ACC112 (cell line): ENCODE measurements at regions not wholly inside any gene's neighbourhood (a gene's known extent, or its start where the extent isn't known, plus 50 kb on each side); places are given as distances from the start of the nearest gene placed in this dataset.

ENCODE experiments used
- H2AFZ ChIP-seq: fragments of 200-600 bp; sonication (generic); one replicate; pipeline ENCODE4 v1.6.0; 2017; ENCODE audit warnings: antibody characterized with exemption, low read length; ENCODE audit not compliant: unreplicated experiment
- H3K27ac ChIP-seq: fragments of 200-600 bp; sonication (generic); 2 replicates; pipeline ENCODE4 v1.5.1; 2014; ENCODE audit warnings: low read depth, mild to moderate bottlenecking, antibody characterized with exemption, low read length, moderate library complexity
- H3K27me3 ChIP-seq: fragments of 200-600 bp; sonication (generic); 2 replicates; pipeline ENCODE4 v1.6.1; 2014; ENCODE audit warnings: mild to moderate bottlenecking, antibody characterized with exemption, low read length, moderate library complexity, mixed read lengths; ENCODE audit not compliant: insufficient read depth
- H3K36me3 ChIP-seq: fragments of 200-600 bp; sonication (generic); 2 replicates; pipeline ENCODE4 v1.6.1; 2016; ENCODE audit warnings: mild to moderate bottlenecking, antibody characterized with exemption, low read length, moderate library complexity, mixed read lengths; ENCODE audit not compliant: insufficient read depth
- H3K4me1 ChIP-seq: fragments of 200-600 bp; sonication (generic); one replicate; pipeline ENCODE4 v1.6.1; 2016; ENCODE audit warnings: low read length, mixed read lengths; ENCODE audit not compliant: insufficient read depth, unreplicated experiment, control insufficient read depth
- H3K4me3 ChIP-seq: fragments of 200-600 bp; sonication (generic); 2 replicates; pipeline ENCODE4 v1.5.1; 2014; ENCODE audit warnings: mild to moderate bottlenecking, low read depth, low read length
- H3K79me2 ChIP-seq: fragments of 200-600 bp; sonication (generic); one replicate; pipeline ENCODE4 v1.6.0; 2016; ENCODE audit warnings: low read length; ENCODE audit not compliant: control insufficient read depth, unreplicated experiment, insufficient read depth

GRCh38 chr12:91833780-91834359, 311.8 kb downstream of the BTG1 start:
- Histone ChIP-seq H2AFZ (peak overlapping the region; percentile 59), H3K27me3 (no peaks in the 10 kb centered on the region), H3K4me3 (no peak overlapping the region), H3K4me1 (no peaks in the 10 kb centered on the region), H3K79me2 (no peaks in the 10 kb centered on the region), H3K27ac (no peak overlapping the region), H3K36me3 (no peaks in the 10 kb centered on the region)

GRCh38 chr12:91825999-91826398, 319.6 kb downstream of the BTG1 start:
- no peaks in the 10 kb centered on the region for H3K4me1 ChIP-seq
- no peaks in the 10 kb centered on the region for H3K27me3 ChIP-seq
- H3K4me3 ChIP-seq: no peak overlapping the region
- no peak overlapping the region for H2AFZ ChIP-seq
- H3K27ac ChIP-seq: no peak overlapping the region
- no peaks in the 10 kb centered on the region for H3K36me3 ChIP-seq
- H3K79me2 ChIP-seq: no peaks in the 10 kb centered on the region

- Histone ChIP-seq H3K4me3 (no peak overlapping the region), H3K27ac (no peak overlapping the region), H3K4me1 (no peaks in the 10 kb centered on the region), H3K36me3 (no peaks in the 10 kb centered on the region), H3K27me3 (no peaks in the 10 kb centered on the region), H3K79me2 (no peaks in the 10 kb centered on the region), H2AFZ (no peak overlapping the region)
Measured at GRCh38 chr12:91824991-91825390, 320.7 kb downstream of the BTG1 start.

- no peaks in the 10 kb centered on the region for H3K27me3 ChIP-seq
- no peaks in the 10 kb centered on the region for H3K4me1 ChIP-seq
- no peak overlapping the region for H2AFZ ChIP-seq
- H3K36me3 ChIP-seq: no peaks in the 10 kb centered on the region
- H3K27ac ChIP-seq: no peak overlapping the region
- no peaks in the 10 kb centered on the region for H3K79me2 ChIP-seq
- H3K4me3 ChIP-seq: no peak overlapping the region
Measured at GRCh38 chr12:91819132-91819447, 326.6 kb downstream of the BTG1 start.

GRCh38 chr12:91818227-91819131, 327.2 kb downstream of the BTG1 start:
- Histone ChIP-seq H2AFZ (no peak overlapping the region), H3K79me2 (no peaks in the 10 kb centered on the region), H3K4me3 (no peak overlapping the region), H3K27me3 (no peaks in the 10 kb centered on the region), H3K36me3 (no peaks in the 10 kb centered on the region), H3K4me1 (no peaks in the 10 kb centered on the region), H3K27ac (no peak overlapping the region)

GRCh38 chr12:91817517-91817916, 328.1 kb downstream of the BTG1 start:
- H3K4me3 ChIP-seq: no peak overlapping the region

GRCh38 chr12:91813701-91814100, 331.9 kb downstream of the BTG1 start:
- no peak overlapping the region for H2AFZ ChIP-seq
- no peaks in the 10 kb centered on the region for H3K4me1 ChIP-seq
- H3K4me3 ChIP-seq: no peak overlapping the region
- no peak overlapping the region for H3K27ac ChIP-seq
- no peaks in the 10 kb centered on the region for H3K36me3 ChIP-seq
- H3K27me3 ChIP-seq: no peaks in the 10 kb centered on the region
- no peaks in the 10 kb centered on the region for H3K79me2 ChIP-seq

More at GRCh38 chr12:91817517-91817916, 328.1 kb downstream of the BTG1 start:
- Histone ChIP-seq H3K4me1 (no peaks in the 10 kb centered on the region), H3K79me2 (no peaks in the 10 kb centered on the region), H2AFZ (no peak overlapping the region), H3K36me3 (no peaks in the 10 kb centered on the region), H3K27ac (no peak overlapping the region), H3K27me3 (no peaks in the 10 kb centered on the region)

- H3K4me1 ChIP-seq: no peaks in the 10 kb centered on the region
- H3K36me3 ChIP-seq: no peaks in the 10 kb centered on the region
- H3K27ac ChIP-seq: no peak overlapping the region
- H3K4me3 ChIP-seq: no peak overlapping the region
- no peaks in the 10 kb centered on the region for H3K79me2 ChIP-seq
- no peak overlapping the region for H2AFZ ChIP-seq
- no peaks in the 10 kb centered on the region for H3K27me3 ChIP-seq
Measured at GRCh38 chr12:91811481-91812287, 334.0 kb downstream of the BTG1 start.

GRCh38 chr12:91810531-91811451, 334.9 kb downstream of the BTG1 start:
- Histone ChIP-seq H3K36me3 (no peaks in the 10 kb centered on the region), H3K27ac (no peak overlapping the region), H3K79me2 (no peaks in the 10 kb centered on the region), H3K4me1 (no peaks in the 10 kb centered on the region), H3K4me3 (no peak overlapping the region), H2AFZ (no peak overlapping the region), H3K27me3 (no peaks in the 10 kb centered on the region)

GRCh38 chr12:91810077-91810476, 335.6 kb downstream of the BTG1 start:
- Histone ChIP-seq H3K79me2 (no peaks in the 10 kb centered on the region), H3K27ac (no peak overlapping the region), H3K4me3 (no peak overlapping the region), H2AFZ (no peak overlapping the region), H3K27me3 (no peaks in the 10 kb centered on the region), H3K4me1 (no peaks in the 10 kb centered on the region), H3K36me3 (no peaks in the 10 kb centered on the region)
